Effector memory CD8-positive, alpha-beta T cell (primary cell): ENCODE measurements at regions not wholly inside any gene's neighbourhood (a gene's known extent, or its start where the extent isn't known, plus 50 kb on each side); places are given as distances from the start of the nearest gene placed in this dataset.

Experiments
- ATAC-seq: fragments of 150-1000 bp; cut with Tn5 transposase; replicated peaks from 2 replicates; pipeline ENCODE4 v1.10.0; 2021; ENCODE audit warnings: mild to moderate bottlenecking, moderate library complexity
- DNase-seq, 3 experiments: peaks; one replicate each; pipeline ENCODE4 v3.0.0; 2021
- H3K27ac Mint-ChIP-seq, 2 donors: one replicate each; pipeline ENCODE4 v1.8.0; 2022; ENCODE audit warnings: mild to moderate bottlenecking in 2 of 2, mixed read lengths in 2 of 2, moderate library complexity in 2 of 2
- H3K27me3 Mint-ChIP-seq, 2 donors: one replicate each; pipeline ENCODE4 v1.8.0; 2022; ENCODE audit warnings: mixed read lengths in 2 of 2
- H3K36me3 Mint-ChIP-seq: one replicate; pipeline ENCODE4 v1.8.0; 2022; ENCODE audit warnings: mild to moderate bottlenecking, moderate library complexity, mixed read lengths; ENCODE audit not compliant: insufficient read depth
- H3K4me1 Mint-ChIP-seq, 2 donors: one replicate each; pipeline ENCODE4 v1.8.0; 2022; ENCODE audit warnings: low read depth in 2 of 2, mixed read lengths in 2 of 2
- H3K4me3 Mint-ChIP-seq, 2 donors: one replicate each; pipeline ENCODE4 v1.8.0; 2022; ENCODE audit warnings: mild to moderate bottlenecking in 2 of 2, mixed read lengths in 2 of 2, moderate library complexity in 2 of 2
- H3K9me3 Mint-ChIP-seq, 2 donors: one replicate each; pipeline ENCODE4 v1.8.0; 2022; ENCODE audit warnings: mixed read lengths in 2 of 2

DNA sequence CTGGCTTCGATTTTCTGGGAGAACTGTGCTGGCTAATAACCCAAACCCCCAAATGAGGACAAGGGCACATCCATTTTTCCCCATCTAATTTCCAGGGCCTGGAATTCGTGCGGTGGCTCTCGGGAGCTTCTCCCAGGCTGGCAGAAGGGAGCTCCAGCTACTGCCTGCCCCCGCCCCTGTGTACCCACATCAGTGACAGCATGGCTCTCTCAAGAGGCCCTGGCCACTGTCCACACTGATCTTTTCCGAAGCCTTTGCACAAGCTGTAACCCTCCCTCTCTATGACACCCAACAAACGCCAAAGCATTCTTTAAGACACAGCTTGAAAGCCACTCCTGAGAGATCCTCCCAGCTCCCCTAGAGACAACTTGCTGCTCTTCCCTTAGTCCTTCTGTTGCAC lies 73.1 kb downstream of the ZIC5 start:
- Mint-ChIP-seq H3K27ac (no peak overlapping the region), H3K36me3 (peaks cover 4% of the 10 kb centered on the region), H3K4me3 (no peak overlapping the region), H3K27me3 (peaks cover 48 to 84% of the 10 kb centered on the region in 2 donors), H3K4me1 (peaks cover 8 to 16% of the 10 kb centered on the region in 2 donors), H3K9me3 (no peaks in the 10 kb centered on the region)
- no peak for ATAC-seq
- no peak for DNase-seq

DNA sequence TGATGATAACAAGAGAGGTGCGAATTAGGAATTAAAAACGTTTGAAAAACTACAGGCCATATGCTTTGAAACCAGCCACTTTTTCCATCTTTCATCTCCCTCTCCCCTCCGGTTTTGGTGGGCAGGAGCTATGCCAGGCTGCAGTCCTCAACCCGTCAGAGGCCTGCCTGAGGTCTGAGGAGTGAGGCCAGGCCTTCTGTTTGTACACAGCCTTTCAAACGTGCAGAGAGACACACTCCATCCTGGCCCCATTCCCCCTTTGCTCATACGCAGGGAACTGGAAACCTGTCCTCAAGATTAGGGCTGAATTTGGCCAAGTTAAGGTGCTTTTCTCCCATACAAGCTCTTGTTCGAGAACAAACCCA lies 74.5 kb downstream of the ZIC5 start:
- Mint-ChIP-seq H3K4me1 (peaks cover 12 to 16% of the 10 kb centered on the region in 2 donors), H3K36me3 (peaks cover 4% of the 10 kb centered on the region), H3K27ac (no peak overlapping the region), H3K9me3 (no peaks in the 10 kb centered on the region), H3K4me3 (peak overlapping the region in 1 of 2 donors; percentile 2), H3K27me3 (peaks cover 43 to 77% of the 10 kb centered on the region in 2 donors)
- ATAC-seq (no peak), DNase-seq (no peak)

DNA sequence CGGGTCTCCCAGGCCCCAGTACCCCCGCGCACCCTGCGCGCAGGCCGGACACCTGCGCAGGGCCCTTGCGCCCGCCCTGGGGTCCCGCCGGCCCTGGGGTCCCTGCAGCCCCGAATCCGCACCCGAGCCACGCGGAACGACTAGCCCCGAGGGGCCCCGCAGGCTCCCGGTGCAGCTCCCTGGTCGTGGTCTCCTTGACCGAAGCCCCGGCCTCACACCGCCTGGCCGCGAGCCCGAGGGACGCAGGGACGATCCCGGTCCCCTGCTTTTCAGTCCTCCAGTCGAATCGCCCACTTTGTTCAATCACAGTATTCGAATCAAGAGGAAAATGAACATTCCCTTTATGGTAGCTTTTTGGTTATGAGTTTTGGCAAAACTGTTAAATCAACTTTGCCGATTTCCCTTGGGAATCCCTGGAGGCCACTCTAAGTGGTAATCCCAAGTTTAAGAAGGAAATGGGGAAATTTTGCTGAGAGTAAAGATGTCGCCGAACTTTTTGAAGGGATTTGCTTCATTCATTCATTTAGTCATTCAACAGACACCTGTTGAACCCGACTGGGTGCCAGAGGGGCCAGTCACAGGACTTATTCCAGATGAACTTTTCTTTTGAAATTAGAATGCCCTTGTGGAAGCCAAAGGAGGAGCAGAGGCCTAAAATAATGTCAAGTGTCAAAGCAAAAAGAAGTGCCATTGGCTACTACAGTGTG lies 75.0 kb downstream of the ZIC5 start:
- ATAC-seq (no peak), DNase-seq (no peak)
- no peaks in the 10 kb centered on the region for H3K9me3 Mint-ChIP-seq
- H3K4me1 Mint-ChIP-seq, result peaks cover 12 to 16% of the 10 kb centered on the region in 2 donors
- H3K27me3 Mint-ChIP-seq, result peaks cover 43 to 76% of the 10 kb centered on the region in 2 donors
- H3K36me3 Mint-ChIP-seq, result peaks cover 4% of the 10 kb centered on the region
- H3K4me3 Mint-ChIP-seq, result peak overlapping the region; percentile 21 to 77
- no peak overlapping the region for H3K27ac Mint-ChIP-seq

DNA sequence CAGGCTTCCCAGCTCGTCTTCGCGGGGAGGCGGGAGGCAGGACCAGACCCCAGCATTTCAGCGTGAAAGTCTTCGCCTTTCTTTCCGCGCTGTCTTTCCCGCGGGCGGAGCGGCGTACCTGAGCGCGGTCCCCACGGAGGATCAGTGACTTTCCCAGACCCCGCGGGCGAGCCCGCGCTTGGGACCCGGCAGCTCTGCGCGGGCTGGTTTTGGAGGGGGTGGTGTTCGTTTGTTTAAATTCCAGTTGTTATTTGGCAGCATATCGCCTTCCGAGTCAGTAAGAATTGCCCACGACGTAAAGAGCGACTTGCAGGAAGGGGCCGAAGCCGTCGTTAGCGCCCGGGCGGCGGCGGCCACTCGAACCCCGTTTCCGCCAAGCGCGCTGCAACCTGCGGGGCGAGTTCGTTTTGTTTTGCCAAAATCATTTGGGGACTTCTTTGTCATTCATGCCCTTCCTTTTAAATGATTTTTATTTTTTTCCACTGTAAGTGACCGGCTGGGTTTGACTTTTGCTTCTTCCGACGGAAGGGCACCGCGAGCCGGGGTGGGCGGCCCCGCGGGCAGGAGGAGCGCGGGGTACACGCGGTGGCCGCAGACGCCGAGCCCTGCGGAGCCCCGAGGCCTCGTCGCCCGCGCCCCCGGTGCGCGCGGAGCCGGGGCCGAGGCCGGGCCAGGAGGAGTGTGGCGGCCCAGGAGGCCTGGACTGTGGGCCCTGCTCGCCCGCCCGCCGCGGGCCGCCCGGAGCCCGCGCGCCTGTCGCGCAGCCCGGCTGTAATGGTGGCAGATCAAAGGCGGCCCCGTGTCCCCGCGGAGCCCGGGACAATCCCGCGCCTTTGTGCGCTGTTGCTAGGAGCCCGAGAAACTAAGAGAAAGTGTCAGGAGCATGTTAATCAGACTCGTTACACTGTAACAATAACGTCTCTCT lies 75.9 kb downstream of the ZIC5 start:
- peak; percentile 48 for ATAC-seq
- H3K27me3 Mint-ChIP-seq, result peaks cover 43 to 68% of the 10 kb centered on the region in 2 donors

DNA sequence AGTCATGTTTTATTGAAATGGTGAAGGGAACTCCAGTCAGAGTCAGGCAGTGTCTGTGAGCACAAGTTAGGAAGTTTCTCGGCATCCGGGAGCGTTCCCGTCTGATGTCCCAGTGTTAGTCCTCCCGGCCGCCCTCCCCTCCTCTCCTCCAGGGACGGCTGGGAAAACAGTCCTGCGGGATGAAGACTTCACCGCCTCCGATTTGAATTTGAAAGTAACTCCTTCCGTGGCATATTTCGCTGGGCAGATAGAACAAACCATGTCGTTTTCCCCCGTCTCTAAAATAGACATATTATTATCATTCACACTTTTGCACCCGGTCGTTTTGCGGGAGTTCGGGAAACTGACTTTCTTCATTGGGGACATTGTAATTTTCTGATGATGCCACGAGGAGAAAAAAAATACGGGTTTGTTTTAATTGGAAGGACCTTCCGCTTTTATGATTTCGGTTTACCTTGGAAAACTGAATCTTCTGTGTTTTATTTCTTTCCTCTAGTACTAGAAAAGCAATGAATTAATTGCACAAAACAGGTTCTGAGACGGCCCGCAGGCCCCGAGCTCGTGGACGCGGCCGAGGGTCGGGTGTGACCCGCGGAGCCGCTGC lies 76.6 kb downstream of the ZIC5 start:
- no peak for DNase-seq
- H3K4me1 Mint-ChIP-seq, result peaks cover 8 to 11% of the 10 kb centered on the region in 2 donors
- no peak for ATAC-seq
- no peaks in the 10 kb centered on the region for H3K9me3 Mint-ChIP-seq
- peaks cover 36 to 60% of the 10 kb centered on the region in 2 donors for H3K27me3 Mint-ChIP-seq
- H3K27ac Mint-ChIP-seq, result no peak overlapping the region
- peaks cover 4% of the 10 kb centered on the region for H3K36me3 Mint-ChIP-seq
- H3K4me3 Mint-ChIP-seq, result peak overlapping the region; percentile 77 to 89

More for the DNA sequence above, 75.9 kb downstream of the ZIC5 start:
- Mint-ChIP-seq H3K4me1 (peaks cover 10 to 16% of the 10 kb centered on the region in 2 donors), H3K27ac (peak overlapping the region in 1 of 2 donors; percentile 52), H3K9me3 (no peaks in the 10 kb centered on the region), H3K4me3 (peak overlapping the region; percentile 77 to 89), H3K36me3 (peaks cover 4% of the 10 kb centered on the region)
- DNase-seq, result peak in 1 of 3 experiments; percentile 9

DNA sequence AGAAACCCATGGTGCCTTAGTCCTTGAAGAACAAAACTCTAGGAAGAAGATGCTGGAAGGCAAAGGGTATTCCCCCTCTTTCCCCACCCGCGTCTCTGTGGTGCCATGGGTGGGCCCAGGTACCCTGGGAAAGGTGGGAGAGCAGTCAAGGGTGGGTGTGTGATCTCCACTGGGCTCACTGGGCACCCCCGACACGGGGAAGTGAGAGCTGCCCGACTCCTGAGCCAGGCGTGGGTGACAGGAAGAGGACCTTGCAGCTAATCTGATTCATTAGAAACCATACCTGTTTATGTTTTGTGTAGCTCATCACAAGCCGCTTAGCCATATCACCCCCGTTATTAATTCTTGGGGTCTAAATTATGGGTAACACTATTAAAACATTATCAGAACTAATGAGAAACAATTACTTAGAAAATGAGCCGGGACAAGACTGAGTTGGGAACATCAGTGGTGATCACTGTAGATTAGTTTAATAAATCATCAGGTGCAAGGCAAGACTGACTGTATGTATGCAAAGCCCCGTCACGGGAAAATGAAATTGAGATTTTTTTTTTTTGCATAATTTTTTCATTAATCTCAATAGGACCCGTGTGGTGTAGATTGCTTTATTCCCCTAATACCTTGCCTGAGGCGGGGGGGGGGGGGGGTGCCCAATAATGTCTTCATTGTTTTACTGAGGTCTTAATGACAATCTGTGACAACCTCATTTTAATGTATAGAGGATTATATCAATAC lies 77.3 kb downstream of the ZIC5 start:
- H3K9me3 Mint-ChIP-seq, result no peaks in the 10 kb centered on the region
- peaks cover 4% of the 10 kb centered on the region for H3K36me3 Mint-ChIP-seq
- peaks cover 34 to 55% of the 10 kb centered on the region in 2 donors for H3K27me3 Mint-ChIP-seq

DNA sequence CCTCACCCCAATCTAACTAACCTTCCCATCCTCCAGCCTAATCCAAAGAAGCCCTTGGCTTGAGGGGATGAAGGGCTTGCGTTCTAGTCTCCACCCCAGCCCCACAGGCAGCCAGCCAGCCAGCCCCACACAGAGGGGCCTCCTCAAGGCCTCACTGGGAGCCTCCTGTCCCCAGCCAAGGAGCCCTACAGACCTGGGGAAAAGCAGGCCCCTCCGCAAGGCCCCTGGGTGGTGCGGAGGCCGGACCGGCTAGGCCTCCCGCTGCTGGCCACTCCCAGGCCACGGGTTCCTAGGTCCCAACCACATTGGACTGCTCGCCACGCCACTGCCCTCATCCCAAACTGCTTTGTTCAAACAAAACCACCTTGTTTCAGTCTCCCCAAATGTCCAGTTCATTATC lies 78.0 kb downstream of the ZIC5 start:
- Mint-ChIP-seq H3K4me3 (peak overlapping the region in 1 of 2 donors; percentile 89), H3K27ac (no peak overlapping the region), H3K36me3 (peaks cover 4% of the 10 kb centered on the region), H3K27me3 (peaks cover 27 to 48% of the 10 kb centered on the region in 2 donors), H3K4me1 (peaks cover 8 to 11% of the 10 kb centered on the region in 2 donors), H3K9me3 (no peaks in the 10 kb centered on the region)
- DNase-seq, result no peak
- no peak for ATAC-seq

More for the DNA sequence above, 77.3 kb downstream of the ZIC5 start:
- DNase-seq (no peak), ATAC-seq (no peak)
- Mint-ChIP-seq H3K27ac (no peak overlapping the region), H3K4me3 (peak overlapping the region; percentile 77 to 89), H3K4me1 (peaks cover 8 to 11% of the 10 kb centered on the region in 2 donors)

DNA sequence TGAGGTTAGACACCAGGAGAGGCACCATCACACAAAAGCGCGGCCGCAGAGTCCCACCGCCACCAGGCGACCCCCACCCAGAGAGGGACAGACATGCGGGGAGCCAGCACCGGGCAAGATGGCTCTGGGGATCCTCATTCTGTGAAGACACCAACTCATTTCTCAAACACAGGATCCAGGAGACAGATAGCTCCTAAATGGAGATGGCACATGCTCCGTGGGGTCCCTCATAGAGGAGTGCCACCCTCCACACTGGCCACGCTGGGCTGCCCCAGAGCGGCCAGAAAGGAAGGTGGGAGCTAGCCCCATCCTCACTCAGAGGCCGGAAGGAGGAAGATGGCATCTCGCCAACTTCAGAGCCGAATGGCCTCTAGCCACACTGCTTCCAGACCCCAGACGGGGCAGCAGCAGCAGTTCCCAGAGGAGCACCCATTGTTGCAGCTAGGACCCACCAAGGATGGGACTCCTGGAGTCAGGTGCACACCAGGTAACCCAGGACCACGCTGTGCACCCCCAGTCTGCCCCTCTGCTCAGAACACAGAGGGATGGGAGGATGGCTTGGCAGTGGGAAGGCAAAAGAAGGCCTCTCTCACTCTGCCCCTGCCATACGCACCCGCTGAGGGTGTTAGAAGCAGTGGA lies 78.6 kb downstream of the ZIC5 start:
- H3K4me3 Mint-ChIP-seq, result no peak overlapping the region
- H3K27ac Mint-ChIP-seq, result no peak overlapping the region
- H3K4me1 Mint-ChIP-seq, result peaks cover 8 to 11% of the 10 kb centered on the region in 2 donors
- no peaks in the 10 kb centered on the region for H3K9me3 Mint-ChIP-seq
- no peak for ATAC-seq
- peaks cover 21 to 42% of the 10 kb centered on the region in 2 donors for H3K27me3 Mint-ChIP-seq
- DNase-seq, result no peak
- H3K36me3 Mint-ChIP-seq, result peaks cover 4% of the 10 kb centered on the region

DNA sequence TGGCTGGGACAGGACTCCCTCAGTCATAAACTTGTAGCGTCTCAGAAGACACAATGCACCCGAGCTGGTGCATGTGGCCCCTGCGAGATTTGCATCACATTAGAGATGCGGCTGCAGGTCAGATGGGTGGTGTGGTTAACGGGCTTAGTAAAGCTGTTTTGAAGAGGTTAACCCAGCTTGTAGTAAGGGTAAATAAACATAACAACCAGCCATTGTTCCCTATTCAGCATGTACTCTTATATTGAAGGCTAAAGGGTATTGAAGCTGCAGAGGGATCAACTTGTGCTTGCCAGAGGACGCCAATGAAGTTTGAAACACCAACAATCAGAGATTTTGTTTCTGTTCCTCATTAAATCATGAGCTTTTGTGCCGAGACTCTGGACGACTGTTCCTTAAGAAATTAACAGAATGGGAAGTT lies 79.4 kb downstream of the ZIC5 start:
- Mint-ChIP-seq H3K9me3 (no peaks in the 10 kb centered on the region), H3K36me3 (peaks cover 4% of the 10 kb centered on the region), H3K4me3 (no peak overlapping the region), H3K4me1 (peaks cover 8 to 11% of the 10 kb centered on the region in 2 donors), H3K27ac (no peak overlapping the region), H3K27me3 (peaks cover 15 to 34% of the 10 kb centered on the region in 2 donors)
- DNase-seq (no peak), ATAC-seq (no peak)

DNA sequence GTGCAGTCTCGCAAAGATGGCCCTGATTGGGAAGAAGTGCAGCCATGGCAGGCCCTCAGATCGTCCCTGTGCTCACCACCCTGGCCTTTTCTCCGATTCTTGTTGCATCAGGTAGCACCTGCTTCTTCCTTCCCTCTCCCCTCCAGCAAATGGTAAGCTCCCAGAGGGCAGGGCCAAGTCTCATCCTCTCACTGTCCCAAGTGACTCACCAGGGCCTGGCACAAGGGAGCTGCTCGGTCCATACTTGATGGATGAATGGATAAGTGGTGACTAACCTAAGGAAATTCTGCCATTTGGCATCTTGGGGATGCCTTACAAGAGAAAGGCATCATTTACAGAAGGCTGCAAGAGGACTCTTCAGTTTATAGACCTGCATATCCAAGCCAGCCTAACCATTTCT lies 84.9 kb downstream of the ZIC5 start:
- Mint-ChIP-seq H3K4me3 (no peak overlapping the region), H3K9me3 (no peaks in the 10 kb centered on the region), H3K36me3 (no peaks in the 10 kb centered on the region), H3K4me1 (peaks cover 0 to 1% of the 10 kb centered on the region in 2 donors), H3K27ac (no peak overlapping the region), H3K27me3 (peaks cover 0 to 29% of the 10 kb centered on the region in 2 donors)
- ATAC-seq (no peak), DNase-seq (no peak)

DNA sequence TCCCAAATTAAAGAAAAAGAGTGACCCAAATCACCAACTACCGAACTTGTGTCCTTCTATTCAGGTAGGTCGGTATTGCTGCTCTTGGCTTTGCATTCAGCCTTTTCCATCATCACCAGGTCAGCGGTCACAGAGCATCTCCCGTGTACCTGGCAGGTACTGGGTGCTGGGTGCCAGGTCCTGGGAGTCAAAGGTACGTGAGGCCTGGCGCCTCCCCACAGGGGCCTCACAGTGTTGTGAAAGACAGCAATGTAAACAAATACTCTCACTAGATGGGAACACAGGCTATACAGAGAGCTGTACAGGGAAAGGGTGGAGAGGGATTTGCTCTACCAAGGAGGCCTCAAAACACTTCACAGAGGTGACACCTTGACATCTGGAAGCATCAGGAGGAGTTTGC lies 86.7 kb downstream of the ZIC5 start:
- no peak for ATAC-seq
- Mint-ChIP-seq H3K4me3 (no peak overlapping the region), H3K9me3 (no peaks in the 10 kb centered on the region)

DNA sequence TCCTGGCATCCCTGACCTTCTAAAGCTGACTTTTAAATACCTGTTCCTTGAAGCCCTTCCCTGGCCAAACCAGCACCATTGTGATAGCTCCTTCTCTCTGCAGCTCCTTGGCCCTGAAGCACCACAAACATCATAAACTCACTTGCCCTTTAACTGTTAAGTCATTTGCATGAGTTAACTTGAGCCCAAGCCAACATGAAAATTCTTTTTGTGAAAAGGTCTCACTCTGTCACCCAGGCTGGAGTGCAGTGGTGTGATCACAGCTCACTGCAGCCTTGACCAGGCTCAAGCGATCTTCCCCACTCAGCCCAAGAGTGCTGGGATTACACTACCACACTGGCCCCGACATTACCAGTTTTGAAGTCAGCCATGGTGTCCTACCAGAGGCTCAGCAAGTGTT lies 87.8 kb downstream of the ZIC5 start:
- H3K27ac Mint-ChIP-seq, result peak overlapping the region in 1 of 2 donors; percentile 7
- H3K36me3 Mint-ChIP-seq, result no peaks in the 10 kb centered on the region
- no peak overlapping the region for H3K4me3 Mint-ChIP-seq
- DNase-seq (no peak), ATAC-seq (no peak)
- H3K4me1 Mint-ChIP-seq, result peaks cover 0 to 1% of the 10 kb centered on the region in 2 donors
- peaks cover 0 to 38% of the 10 kb centered on the region in 2 donors for H3K27me3 Mint-ChIP-seq
- H3K9me3 Mint-ChIP-seq, result no peaks in the 10 kb centered on the region

More for the DNA sequence above, 86.7 kb downstream of the ZIC5 start:
- peaks cover 0 to 29% of the 10 kb centered on the region in 2 donors for H3K27me3 Mint-ChIP-seq
- H3K36me3 Mint-ChIP-seq, result no peaks in the 10 kb centered on the region
- peaks cover 0 to 1% of the 10 kb centered on the region in 2 donors for H3K4me1 Mint-ChIP-seq
- DNase-seq, result no peak
- no peak overlapping the region for H3K27ac Mint-ChIP-seq
